ENCODE measurements at regions not wholly inside any gene's neighbourhood (a gene's known extent, or its start where the extent isn't known, plus 50 kb on each side); places are given as distances from the start of the nearest gene placed in this dataset.

DNA sequence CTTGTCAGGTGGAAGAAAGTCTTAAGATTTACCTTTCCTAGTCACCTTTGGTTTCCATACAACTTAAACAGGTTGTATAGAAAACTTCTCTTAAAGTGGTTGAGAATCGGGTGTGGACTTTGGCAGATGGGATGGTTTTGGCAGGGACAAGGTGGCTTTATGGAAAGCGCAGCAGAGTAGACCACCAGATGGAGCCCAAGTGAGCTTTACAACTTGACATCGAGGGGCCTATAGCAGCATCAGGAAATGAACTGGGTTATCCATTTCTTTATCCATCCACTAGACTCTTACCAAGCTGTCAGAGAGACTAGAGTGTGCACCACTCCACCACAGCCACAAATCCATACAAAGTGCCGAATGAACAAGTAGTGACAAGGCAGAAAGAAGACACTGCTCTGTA lies 85.3 kb upstream of the MBNL1 start:
- TF ChIP-seq, protein P1, sequence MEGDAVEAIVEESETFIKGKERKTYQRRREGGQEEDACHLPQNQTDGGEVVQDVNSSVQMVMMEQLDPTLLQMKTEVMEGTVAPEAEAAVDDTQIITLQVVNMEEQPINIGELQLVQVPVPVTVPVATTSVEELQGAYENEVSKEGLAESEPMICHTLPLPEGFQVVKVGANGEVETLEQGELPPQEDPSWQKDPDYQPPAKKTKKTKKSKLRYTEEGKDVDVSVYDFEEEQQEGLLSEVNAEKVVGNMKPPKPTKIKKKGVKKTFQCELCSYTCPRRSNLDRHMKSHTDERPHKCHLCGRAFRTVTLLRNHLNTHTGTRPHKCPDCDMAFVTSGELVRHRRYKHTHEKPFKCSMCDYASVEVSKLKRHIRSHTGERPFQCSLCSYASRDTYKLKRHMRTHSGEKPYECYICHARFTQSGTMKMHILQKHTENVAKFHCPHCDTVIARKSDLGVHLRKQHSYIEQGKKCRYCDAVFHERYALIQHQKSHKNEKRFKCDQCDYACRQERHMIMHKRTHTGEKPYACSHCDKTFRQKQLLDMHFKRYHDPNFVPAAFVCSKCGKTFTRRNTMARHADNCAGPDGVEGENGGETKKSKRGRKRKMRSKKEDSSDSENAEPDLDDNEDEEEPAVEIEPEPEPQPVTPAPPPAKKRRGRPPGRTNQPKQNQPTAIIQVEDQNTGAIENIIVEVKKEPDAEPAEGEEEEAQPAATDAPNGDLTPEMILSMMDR (IDR thresholded peaks at IDR 0.05), result peak in 3 of 4 experiments; percentile 16 to 57 (median 27)
- no peak for TF ChIP-seq EP300 (IDR thresholded peaks at IDR 0.05)
- H3K4me1 ChIP-seq, result peaks cover 0 to 13% (median 0%) of the 10 kb centered on the region in 3 donors
- H3K36me3 ChIP-seq, result no peaks in the 10 kb centered on the region
- no peak overlapping the region for H3K4me3 ChIP-seq
- WGBS, 2 donors (ENCODE audit: low coverage in 1 of 2), result 58 to 69% methylated on average over 3 to 4 of the region's 4 CpGs
- no peak for ATAC-seq
- H3K27ac ChIP-seq, result no peak overlapping the region
- H3K27me3 ChIP-seq, result no peaks in the 10 kb centered on the region
- H3K9me3 ChIP-seq, result no peaks in the 10 kb centered on the region

DNA sequence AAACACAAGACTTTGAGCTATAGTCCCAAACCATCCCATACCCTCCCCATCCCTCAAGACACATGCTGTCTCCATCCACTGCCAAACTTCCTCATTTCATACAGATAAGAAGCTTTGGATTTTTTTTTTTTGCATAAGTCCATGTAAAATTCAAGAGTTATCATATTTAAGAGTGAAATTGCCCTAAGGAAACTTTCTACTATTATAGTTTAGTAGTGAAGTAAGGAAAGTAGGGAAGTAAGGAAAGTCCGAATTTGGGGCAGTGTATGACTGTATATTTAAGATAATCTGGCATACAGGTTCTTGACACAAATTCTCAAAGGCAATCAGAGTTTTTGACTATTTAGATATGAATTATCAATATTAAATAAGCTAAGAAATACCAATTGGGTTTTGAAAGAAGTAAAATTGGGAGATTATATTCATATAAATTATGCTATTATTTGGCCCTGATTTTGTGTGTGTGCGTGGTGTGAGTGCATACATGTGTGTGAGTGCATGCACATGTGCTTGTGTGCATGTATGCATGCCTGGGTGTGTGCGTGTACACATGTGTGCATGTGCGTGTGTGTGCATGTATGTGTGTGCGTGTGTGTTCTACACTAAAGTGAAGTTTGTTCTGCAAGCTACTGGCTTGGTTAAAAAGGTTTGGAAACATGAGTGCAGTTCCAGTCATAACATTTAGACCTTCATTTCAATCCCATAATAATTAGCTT lies 83.6 kb upstream of the MBNL1 start:
- ATAC-seq, result no peak
- no peaks in the 10 kb centered on the region for H3K27me3 ChIP-seq
- TF ChIP-seq, protein P1 (IDR thresholded peaks at IDR 0.05), result no peak
- TF ChIP-seq POLR2AphosphoS5 (IDR thresholded peaks at IDR 0.05), result no peak
- no peak for TF ChIP-seq EP300 (IDR thresholded peaks at IDR 0.05)
- no peak for TF ChIP-seq POLR2A (IDR thresholded peaks at IDR 0.05)
- H3K9me3 ChIP-seq, result no peaks in the 10 kb centered on the region
- H3K36me3 ChIP-seq, result no peaks in the 10 kb centered on the region
- H3K4me3 ChIP-seq, result no peak overlapping the region
- peak overlapping the region in 1 of 4 donors; percentile 8 for H3K27ac ChIP-seq
- 72 to 86% methylated on average over 4 to 5 of the region's 5 CpGs for WGBS, 2 donors (ENCODE audit: low coverage in 1 of 2)
- peaks cover 0 to 13% (median 0%) of the 10 kb centered on the region in 3 donors for H3K4me1 ChIP-seq

DNA sequence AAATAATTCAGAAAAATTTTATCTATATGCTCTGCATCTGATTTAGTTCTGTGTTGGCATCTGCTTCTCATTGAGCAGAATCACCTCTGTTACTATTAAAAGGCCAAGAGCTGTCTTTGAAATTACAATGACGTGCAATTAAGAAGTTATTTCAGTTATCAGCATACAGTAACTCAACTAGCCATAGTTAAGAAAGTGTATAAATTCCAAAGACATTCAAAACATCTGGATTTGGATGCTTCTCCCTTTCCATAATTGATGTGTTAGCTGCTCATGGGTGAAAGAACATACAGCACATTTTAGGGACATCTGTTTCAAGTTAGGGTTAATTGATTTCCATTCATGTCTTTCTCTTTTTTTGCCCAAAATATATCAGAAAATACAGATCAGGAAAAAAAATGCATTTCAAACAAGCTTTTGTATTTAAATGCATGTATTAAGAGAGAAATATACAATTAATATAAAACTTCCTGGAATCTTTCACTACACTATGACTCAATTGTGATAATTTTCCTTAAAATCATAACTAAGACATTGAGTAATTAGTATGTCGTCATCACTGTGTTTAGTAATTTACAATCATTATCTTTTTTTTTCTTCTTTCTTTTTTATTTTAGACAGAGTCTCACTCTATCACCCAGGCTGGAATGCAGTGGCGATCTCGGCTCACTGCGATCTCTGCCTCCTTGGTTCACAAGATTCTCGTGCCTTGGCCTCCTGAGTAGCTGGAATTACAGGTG lies 82.7 kb upstream of the MBNL1 start:
- H3K27ac ChIP-seq, result peak overlapping the region in 1 of 4 donors; percentile 8
- no peak for TF ChIP-seq EP300 (IDR thresholded peaks at IDR 0.05)
- TF ChIP-seq, protein P1 (IDR thresholded peaks at IDR 0.05), result no peak
- TF ChIP-seq POLR2A (IDR thresholded peaks at IDR 0.05), result no peak
- no peak for TF ChIP-seq POLR2AphosphoS5 (IDR thresholded peaks at IDR 0.05)
- 79 to 80% methylated on average over 5 to 6 of the region's 6 CpGs for WGBS, 2 donors (ENCODE audit: low coverage in 1 of 2)
- peaks cover 0 to 13% (median 0%) of the 10 kb centered on the region in 3 donors for H3K4me1 ChIP-seq
- no peak overlapping the region for H3K4me3 ChIP-seq
- H3K36me3 ChIP-seq, result no peaks in the 10 kb centered on the region
- H3K9me3 ChIP-seq, result no peaks in the 10 kb centered on the region
- no peaks in the 10 kb centered on the region for H3K27me3 ChIP-seq
- ATAC-seq, result no peak

DNA sequence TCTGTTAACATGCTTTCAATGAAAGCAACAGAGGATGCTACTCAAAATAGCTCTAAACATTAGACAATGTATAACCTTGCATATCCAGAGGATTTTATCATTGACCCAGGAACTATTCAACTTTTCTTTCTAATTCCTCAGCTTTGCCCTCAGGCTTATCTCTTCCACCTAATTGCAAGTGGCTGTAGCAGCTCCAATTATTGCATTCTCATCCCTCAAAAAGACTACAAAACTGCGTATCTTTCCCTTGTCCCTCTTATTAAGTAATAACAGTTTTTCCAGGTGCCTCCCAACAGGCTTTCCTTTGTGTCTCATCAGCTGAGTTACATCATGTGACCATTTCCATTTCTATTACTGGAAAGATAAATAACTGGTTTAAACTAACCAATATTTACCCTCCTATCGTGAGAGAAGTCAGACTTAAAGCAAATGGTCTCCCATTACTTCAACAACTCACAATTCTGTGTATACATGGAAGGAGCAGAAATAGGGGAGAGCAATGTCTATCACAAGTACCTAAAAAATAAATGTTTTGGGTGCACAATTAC lies 78.0 kb upstream of the MBNL1 start:
- Histone ChIP-seq H3K9me3 (no peaks in the 10 kb centered on the region), H3K36me3 (no peaks in the 10 kb centered on the region), H3K27ac (no peak overlapping the region), H3K27me3 (no peaks in the 10 kb centered on the region), H3K4me3 (no peak overlapping the region), H3K4me1 (peaks cover 0 to 4% (median 0%) of the 10 kb centered on the region in 3 donors)
- 54 to 75% methylated on average over 2 of the region's 2 CpGs for WGBS, 2 donors (ENCODE audit: low coverage in 1 of 2)
- TF ChIP-seq, protein P1 (IDR thresholded peaks at IDR 0.05), result no peak
- TF ChIP-seq POLR2AphosphoS5 (IDR thresholded peaks at IDR 0.05), result no peak
- TF ChIP-seq POLR2A (IDR thresholded peaks at IDR 0.05), result no peak
- TF ChIP-seq EP300 (IDR thresholded peaks at IDR 0.05), result no peak
- no peak for ATAC-seq

Measured in gastroesophageal sphincter (tissue), 4 donors.